GM12891 (cell line): ENCODE measurements at regions not wholly inside any gene's neighbourhood (a gene's known extent, or its start where the extent isn't known, plus 50 kb on each side); places are given as distances from the start of the nearest gene placed in this dataset.

Experiments
- POLR2A ChIP-seq: IDR thresholded peaks from 2 replicates; pipeline ENCODE4 v1.6.1; 2011; ENCODE audit warnings: low read depth, low read length, control low read depth
- POLR2AphosphoS5 ChIP-seq: IDR thresholded peaks from 2 replicates; pipeline ENCODE4 v1.6.1; 2011; ENCODE audit warnings: low read depth, low read length, control low read depth
- SPI1 ChIP-seq: IDR thresholded peaks from 2 replicates; pipeline ENCODE4 v1.6.1; 2011; ENCODE audit warnings: low read depth, low read length, control low read depth

DNA sequence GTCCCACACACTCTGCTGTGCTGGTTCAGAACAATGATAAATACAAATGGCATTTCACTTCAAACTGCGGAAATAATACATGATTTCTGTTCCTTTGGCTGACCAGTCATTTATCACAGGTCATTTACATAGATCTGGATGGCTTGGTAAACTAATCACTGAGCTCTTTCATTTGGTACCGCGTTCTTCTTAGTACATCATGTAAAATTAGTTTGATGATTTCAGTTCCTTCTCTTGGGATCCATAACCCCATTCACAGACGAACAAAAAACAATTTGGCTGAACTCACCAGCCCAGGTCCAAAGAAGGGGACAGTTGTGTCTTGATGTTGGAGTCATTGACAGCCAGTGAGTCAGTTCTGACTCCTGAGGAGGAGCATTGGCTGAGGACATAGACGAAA, 689.8 kb downstream of the INHBA start:
- no peak for TF ChIP-seq POLR2A
- peak; percentile 53; the same call in 1 of the 2 replicates for TF ChIP-seq SPI1
- no peak for TF ChIP-seq POLR2AphosphoS5
